ENCODE measurements at regions not wholly inside any gene's neighbourhood (a gene's known extent, or its start where the extent isn't known, plus 50 kb on each side); places are given as distances from the start of the nearest gene placed in this dataset.

DNA sequence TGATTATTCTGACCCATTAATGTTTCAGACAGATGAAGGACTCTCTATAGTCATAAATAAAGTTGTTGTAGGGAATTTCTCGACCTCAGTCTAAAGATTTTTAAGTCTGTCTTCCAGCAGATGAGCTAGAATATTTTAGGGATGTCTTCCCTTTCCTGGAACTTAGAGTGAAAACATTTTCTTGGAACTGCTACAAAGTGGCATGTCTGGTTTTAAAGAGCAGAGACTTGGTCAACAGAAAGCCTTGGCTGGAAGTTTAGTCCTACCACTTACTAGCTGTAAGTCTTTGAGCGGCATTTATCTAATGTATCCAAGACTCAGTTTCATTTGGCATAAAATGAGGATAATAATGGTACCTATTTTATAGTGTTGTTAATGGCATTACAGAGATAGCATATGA lies 120.0 kb upstream of the TGFBR2 start:
- H3K27me3 ChIP-seq, result no peaks in the 10 kb centered on the region
- no peak overlapping the region for H3K4me3 ChIP-seq
- H3K36me3 ChIP-seq, result no peaks in the 10 kb centered on the region
- peaks cover 15% of the 10 kb centered on the region for H3K9me3 ChIP-seq
- H3K27ac ChIP-seq, result no peak overlapping the region
- H3K9ac ChIP-seq, result no peak overlapping the region
- no peak overlapping the region for H3K4me2 ChIP-seq
- H3K4me1 ChIP-seq, result no peaks in the 10 kb centered on the region
- H4K20me1 ChIP-seq, result no peaks in the 10 kb centered on the region
- no peak for TF ChIP-seq Cebpa-rat (IDR thresholded peaks at IDR 0.05)

DNA sequence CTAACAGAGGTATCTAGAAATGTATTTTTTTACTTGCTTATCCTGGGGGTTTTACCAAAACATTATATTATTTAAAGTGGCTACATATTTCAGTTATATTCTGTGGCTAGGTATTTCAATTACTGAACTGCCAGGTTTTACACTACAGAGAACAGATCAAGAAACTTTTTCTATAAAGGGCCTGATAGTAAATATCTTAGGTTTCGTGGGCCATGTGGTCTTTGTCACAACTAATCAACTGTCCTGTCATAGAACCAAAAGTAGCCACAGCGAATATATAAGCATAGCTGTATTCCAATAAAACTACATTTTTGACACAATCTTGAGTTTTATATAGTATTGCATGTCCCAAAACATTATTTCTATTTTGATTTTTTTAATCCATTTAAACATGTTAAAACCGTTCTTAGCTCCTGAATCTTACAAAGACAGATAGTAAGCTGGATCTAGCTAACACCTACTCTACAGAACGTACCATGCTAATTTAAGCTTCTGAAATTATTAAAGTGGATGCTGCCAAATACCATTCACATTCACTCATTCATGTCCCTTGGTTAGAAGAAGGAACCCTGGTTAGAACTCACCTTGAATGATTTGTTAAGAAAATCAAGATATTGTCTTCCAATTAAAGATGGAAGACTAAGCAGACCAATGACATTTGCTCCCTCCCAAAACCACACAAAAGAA lies 118.2 kb upstream of the TGFBR2 start:
- no peak overlapping the region for H3K27ac ChIP-seq
- H3K9me3 ChIP-seq, result peaks cover 15% of the 10 kb centered on the region
- H3K4me2 ChIP-seq, result no peak overlapping the region
- H3K4me1 ChIP-seq, result no peaks in the 10 kb centered on the region
- no peaks in the 10 kb centered on the region for H4K20me1 ChIP-seq
- H3K4me3 ChIP-seq, result no peak overlapping the region
- no peak for TF ChIP-seq Cebpa-rat (IDR thresholded peaks at IDR 0.05)
- H3K36me3 ChIP-seq, result no peaks in the 10 kb centered on the region
- no peak overlapping the region for H3K9ac ChIP-seq
- H3K27me3 ChIP-seq, result no peaks in the 10 kb centered on the region

DNA sequence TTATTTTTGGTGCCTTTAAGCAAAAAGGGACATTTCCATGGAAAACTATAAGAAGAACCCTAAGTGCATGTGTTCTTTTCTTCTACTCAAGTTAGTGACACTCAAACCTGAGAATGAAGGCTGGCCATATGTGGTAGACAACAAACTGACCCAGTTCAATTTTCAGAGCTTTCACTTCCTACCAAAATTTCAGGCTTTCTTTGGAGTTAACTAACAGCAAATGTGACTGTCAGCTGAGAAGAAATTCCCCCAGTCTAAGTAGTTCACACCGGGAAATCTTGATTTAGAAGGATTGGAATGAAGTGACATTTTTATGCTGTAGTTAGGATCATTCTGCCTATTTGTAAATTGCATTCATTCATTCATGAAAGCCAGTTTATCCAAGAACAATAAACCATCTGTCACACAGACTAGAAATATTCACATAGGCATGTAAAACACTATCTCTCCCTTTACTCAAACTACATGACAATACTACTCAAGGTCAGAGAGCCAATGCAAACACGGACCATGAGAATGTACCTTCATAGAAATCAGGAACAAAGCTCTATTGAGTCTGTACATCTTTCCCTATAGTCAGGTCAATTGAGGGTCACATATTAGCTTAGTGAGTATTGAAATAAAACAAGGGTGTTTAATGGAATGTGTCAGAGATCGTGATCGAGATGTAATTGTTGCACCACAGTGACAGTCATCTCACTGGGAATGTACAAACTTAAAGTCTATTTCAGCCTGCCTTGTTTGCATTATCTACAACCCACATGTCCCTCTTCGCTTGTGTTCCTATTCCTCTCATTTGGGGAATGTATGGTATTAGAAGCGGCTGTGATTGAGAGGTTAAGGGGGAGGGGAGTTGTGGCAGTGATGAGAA lies 113.8 kb upstream of the TGFBR2 start:
- Histone ChIP-seq H3K4me1 (peaks cover 15% of the 10 kb centered on the region; the same call in 1 of the 2 replicates), H3K27me3 (no peaks in the 10 kb centered on the region), H3K9ac (no peak overlapping the region), H3K4me2 (no peak overlapping the region), H3K36me3 (no peaks in the 10 kb centered on the region), H4K20me1 (no peaks in the 10 kb centered on the region), H3K9me3 (peaks cover 13% of the 10 kb centered on the region), H3K4me3 (no peak overlapping the region), H3K27ac (no peak overlapping the region)
- TF ChIP-seq Cebpa-rat (IDR thresholded peaks at IDR 0.05), result no peak

DNA sequence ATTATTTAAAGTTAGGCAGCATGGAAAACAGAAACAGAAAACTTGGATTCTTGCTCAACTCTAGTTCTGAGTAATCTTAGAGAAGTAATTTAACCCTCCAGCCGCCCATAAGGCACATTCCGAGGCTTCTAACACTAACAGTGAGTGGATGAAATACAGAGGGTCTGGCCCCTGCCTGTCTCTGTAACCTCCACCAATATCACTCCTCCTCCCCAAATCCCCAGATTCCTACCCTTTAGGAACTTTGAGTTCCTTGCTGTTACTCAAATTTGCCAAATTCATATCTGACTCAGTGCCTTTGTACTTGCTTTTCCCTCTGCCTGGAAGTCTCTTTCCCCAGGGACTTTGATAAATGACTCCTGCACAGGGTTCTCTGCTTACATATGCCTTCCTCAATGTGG lies 112.5 kb upstream of the TGFBR2 start:
- no peaks in the 10 kb centered on the region for H3K27me3 ChIP-seq
- peaks cover 3% of the 10 kb centered on the region; the same call in 1 of the 2 replicates for H3K9me3 ChIP-seq
- no peak overlapping the region for H3K27ac ChIP-seq
- TF ChIP-seq Cebpa-rat (IDR thresholded peaks at IDR 0.05), result no peak
- peaks cover 15% of the 10 kb centered on the region; the same call in 1 of the 2 replicates for H3K4me1 ChIP-seq
- H3K9ac ChIP-seq, result no peak overlapping the region
- H3K36me3 ChIP-seq, result no peaks in the 10 kb centered on the region
- H3K4me2 ChIP-seq, result no peak overlapping the region
- H4K20me1 ChIP-seq, result no peaks in the 10 kb centered on the region
- no peak overlapping the region for H3K4me3 ChIP-seq

DNA sequence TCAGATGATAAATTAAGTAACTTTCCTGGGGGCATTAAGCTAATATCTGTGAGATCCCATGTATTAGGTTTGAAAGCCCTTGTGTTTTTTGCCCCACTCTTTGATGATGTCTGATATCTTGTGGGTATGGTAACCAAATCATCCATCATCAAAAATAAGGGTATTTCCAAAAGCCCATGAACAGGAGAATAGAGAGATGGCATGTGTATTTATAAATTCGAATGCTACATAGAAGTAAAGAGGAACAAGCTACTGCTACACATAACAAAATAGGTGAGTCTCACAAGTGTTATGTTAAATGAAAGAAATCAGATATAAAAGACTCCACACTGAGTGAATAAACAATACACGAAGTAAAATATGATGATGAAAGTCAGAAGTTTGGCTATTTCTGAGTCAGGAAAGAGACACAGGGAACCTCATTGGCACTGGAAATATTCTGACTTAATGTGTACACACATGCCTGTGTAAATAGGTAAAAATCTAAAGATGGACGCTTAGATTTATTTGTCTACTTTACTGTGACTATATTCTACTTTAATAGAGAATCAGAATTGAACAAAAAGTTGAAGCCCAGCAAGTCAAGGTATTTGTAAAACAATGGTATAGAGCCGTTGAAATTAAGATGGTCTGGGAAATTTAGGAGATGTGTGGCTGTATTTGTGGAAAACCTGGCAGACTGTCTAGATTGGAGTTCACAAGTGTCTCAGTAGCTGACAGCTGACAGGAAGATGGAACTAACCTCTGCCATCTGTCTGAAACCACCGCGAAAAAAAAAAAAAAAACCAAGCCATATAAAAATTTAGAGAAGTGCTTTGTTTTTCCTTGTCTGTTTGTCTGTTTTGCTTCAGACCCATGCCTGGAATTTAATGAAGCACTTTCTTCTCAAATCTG lies 111.0 kb upstream of the TGFBR2 start:
- Histone ChIP-seq H3K36me3 (no peaks in the 10 kb centered on the region), H3K4me3 (no peak overlapping the region), H3K4me1 (peaks cover 15% of the 10 kb centered on the region; the same call in 1 of the 2 replicates), H4K20me1 (no peaks in the 10 kb centered on the region), H3K4me2 (peak overlapping the region; percentile 10), H3K9ac (no peak overlapping the region), H3K27ac (no peak overlapping the region), H3K27me3 (no peaks in the 10 kb centered on the region), H3K9me3 (no peaks in the 10 kb centered on the region)
- TF ChIP-seq Cebpa-rat (IDR thresholded peaks at IDR 0.05), result no peak

DNA sequence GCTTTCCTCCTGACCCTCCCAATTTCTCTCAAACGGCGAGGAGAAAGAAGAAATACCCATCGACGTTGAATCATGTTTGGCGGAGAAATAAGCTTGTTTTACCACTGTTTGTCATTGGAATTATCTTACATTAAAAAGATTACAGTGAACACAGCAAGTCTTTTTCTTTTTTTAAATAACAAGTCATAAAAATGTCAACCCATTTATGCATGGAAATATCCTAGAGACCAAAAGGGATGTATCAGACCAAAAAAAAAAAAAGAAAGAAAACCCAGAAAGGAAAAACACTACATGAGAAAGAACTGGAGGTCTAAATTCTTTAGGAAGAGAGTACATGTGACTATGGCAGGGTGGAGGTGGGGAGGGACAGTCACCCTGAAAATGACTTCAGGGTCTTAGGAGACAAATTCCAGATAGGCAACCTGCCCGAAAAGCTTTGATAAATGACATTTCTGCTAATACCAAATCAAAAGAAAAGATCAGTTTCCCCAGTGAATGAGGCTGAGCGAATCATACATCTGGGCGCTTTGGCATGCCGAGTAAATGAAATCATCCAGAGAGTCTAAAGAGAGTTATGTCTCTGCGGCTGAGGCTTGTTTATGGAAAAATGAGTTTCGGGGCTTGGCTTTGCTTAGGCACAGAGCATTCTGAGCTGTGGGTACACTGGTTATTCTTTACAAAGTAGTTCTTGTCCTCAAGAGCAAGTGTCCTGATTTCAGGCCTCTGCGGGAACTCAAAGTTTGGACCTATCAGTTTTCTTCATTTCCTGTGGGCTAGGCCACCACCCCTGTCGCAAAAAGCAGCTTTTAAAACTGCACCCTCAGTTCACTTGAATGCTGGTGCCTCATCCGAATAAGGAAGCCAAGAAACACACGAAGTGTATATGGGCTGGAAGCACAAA lies 110.1 kb upstream of the TGFBR2 start:
- H4K20me1 ChIP-seq, result no peaks in the 10 kb centered on the region
- H3K4me2 ChIP-seq, result peak overlapping the region; percentile 10
- H3K4me3 ChIP-seq, result no peak overlapping the region
- no peak overlapping the region for H3K27ac ChIP-seq
- H3K27me3 ChIP-seq, result no peaks in the 10 kb centered on the region
- H3K36me3 ChIP-seq, result no peaks in the 10 kb centered on the region
- H3K4me1 ChIP-seq, result peaks cover 15% of the 10 kb centered on the region; the same call in 1 of the 2 replicates
- H3K9me3 ChIP-seq, result no peaks in the 10 kb centered on the region
- H3K9ac ChIP-seq, result no peak overlapping the region
- no peak for TF ChIP-seq Cebpa-rat (IDR thresholded peaks at IDR 0.05)

DNA sequence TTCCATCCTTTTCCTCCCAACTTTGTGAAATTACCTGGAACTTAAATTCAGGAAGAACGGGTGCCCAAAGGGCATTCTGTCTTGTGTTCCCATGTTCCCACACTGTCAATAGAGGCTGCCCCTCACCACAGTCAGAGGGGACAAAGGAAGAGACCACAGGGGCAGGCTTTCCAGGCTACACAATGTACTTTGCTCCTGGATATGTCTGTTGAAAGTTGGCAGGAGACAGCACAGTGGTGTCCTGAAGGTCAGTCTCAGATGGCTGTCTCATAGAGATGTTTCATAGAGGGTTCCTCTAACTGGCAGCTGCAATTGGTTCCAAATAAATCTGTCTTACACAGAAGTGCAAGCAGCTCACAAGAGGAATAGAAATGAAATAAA lies 107.8 kb upstream of the TGFBR2 start:
- Histone ChIP-seq H3K36me3 (no peaks in the 10 kb centered on the region), H3K4me1 (peaks cover 15% of the 10 kb centered on the region; the same call in 1 of the 2 replicates), H3K4me3 (no peak overlapping the region), H3K27me3 (no peaks in the 10 kb centered on the region), H4K20me1 (no peaks in the 10 kb centered on the region), H3K4me2 (no peak overlapping the region), H3K9me3 (no peaks in the 10 kb centered on the region), H3K27ac (no peak overlapping the region), H3K9ac (no peak overlapping the region)
- TF ChIP-seq Cebpa-rat (IDR thresholded peaks at IDR 0.05), result no peak

DNA sequence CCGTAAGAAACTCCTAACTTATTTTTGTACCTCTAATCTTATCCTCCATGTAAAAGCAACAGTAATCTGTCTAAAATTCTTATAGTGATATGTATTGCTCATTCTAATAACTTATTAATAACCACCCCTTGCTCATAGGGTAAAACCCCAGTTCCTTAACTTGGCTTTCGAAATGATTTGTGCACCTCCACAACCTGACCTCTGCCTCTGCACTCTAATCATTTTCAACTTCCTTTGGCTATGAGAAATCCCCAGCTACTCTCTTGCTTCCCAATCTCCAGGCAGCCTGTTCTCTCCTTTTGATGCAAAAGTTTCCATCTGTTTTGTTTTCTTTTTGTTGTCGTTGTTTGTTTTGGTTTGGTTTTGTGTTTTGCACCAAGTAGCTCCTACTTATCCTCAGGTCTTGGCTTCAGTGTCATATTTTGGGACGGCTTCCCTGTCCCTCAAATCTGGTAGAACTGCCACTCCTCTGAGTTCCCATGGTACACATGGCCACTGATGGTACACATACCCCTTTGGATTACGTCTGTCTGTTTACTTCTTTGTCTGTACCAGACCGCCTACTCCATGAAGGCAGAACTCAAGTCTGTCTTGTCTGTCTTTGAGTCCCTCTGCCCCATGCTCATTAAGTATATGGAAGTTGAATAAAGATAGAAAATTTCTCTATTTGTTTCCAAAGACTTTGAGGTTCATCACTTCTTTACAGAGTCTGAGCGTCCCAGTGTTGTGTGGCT lies 105.6 kb upstream of the TGFBR2 start:
- Histone ChIP-seq H3K9ac (no peak overlapping the region), H3K4me3 (no peak overlapping the region), H3K27ac (no peak overlapping the region), H3K36me3 (no peaks in the 10 kb centered on the region), H3K4me2 (no peak overlapping the region), H3K27me3 (no peaks in the 10 kb centered on the region), H4K20me1 (no peaks in the 10 kb centered on the region), H3K4me1 (peaks cover 8% of the 10 kb centered on the region; the same call in 1 of the 2 replicates), H3K9me3 (no peaks in the 10 kb centered on the region)
- TF ChIP-seq Cebpa-rat (IDR thresholded peaks at IDR 0.05), result no peak
